H9 (cell line): ENCODE measurements at regions not wholly inside any gene's neighbourhood (a gene's known extent, or its start where the extent isn't known, plus 50 kb on each side); places are given as distances from the start of the nearest gene placed in this dataset.

Experiments used
- DNase-seq: peaks from one replicate; pipeline ENCODE4 v3.0.0-alpha.2; 2017
- H2AFZ ChIP-seq: one replicate; pipeline ENCODE4 v1.6.1; 2013; ENCODE audit warnings: mild to moderate bottlenecking, low read length, control low read depth, moderate library complexity
- H2AK5ac ChIP-seq: 2 replicates; pipeline ENCODE4 v1.6.1; 2013; ENCODE audit warnings: low read length, control low read depth, mixed read lengths; ENCODE audit not compliant: insufficient read length
- H2BK120ac ChIP-seq: one replicate; pipeline ENCODE4 v1.6.1; 2013; ENCODE audit warnings: low read depth, mild to moderate bottlenecking, low read length, control low read depth, inconsistent platforms; ENCODE audit not compliant: poor library complexity, severe bottlenecking
- H2BK12ac ChIP-seq: 2 replicates; pipeline ENCODE4 v1.6.1; 2013; ENCODE audit warnings: low read length, control low read depth, mixed read lengths, low read depth; ENCODE audit not compliant: insufficient read length
- H2BK15ac ChIP-seq: 2 replicates; pipeline ENCODE4 v1.6.1; 2013; ENCODE audit warnings: low read depth, low read length, control low read depth
- H2BK20ac ChIP-seq: one replicate; pipeline ENCODE4 v1.6.1; 2013; ENCODE audit warnings: low read depth, mild to moderate bottlenecking, low read length, control low read depth, inconsistent platforms; ENCODE audit not compliant: poor library complexity, severe bottlenecking
- H2BK5ac ChIP-seq: 2 replicates; pipeline ENCODE4 v1.6.1; 2013; ENCODE audit warnings: low read length, control low read depth, mixed read lengths; ENCODE audit not compliant: insufficient read length
- H3K14ac ChIP-seq: 2 replicates; pipeline ENCODE4 v1.6.1; 2013; ENCODE audit warnings: low read length, control low read depth; ENCODE audit not compliant: insufficient read depth
- H3K18ac ChIP-seq: 2 replicates; pipeline ENCODE4 v1.6.1; 2013; ENCODE audit warnings: low read depth, mild to moderate bottlenecking, mixed read lengths, low read length, control low read depth; ENCODE audit not compliant: insufficient read length
- H3K23ac ChIP-seq: 2 replicates; pipeline ENCODE4 v1.6.1; 2013; ENCODE audit warnings: low read length, control low read depth, mixed read lengths, low read depth; ENCODE audit not compliant: insufficient read length
- H3K23me2 ChIP-seq: 2 replicates; pipeline ENCODE4 v1.6.1; 2013; ENCODE audit warnings: low read depth, mild to moderate bottlenecking, mixed read lengths, low read length, control low read depth; ENCODE audit not compliant: insufficient read length, poor library complexity, severe bottlenecking
- H3K27ac ChIP-seq: 2 replicates; pipeline ENCODE4 v1.5.1; 2013; ENCODE audit warnings: low read length, control low read depth, mixed read lengths, low read depth; ENCODE audit not compliant: insufficient read length
- H3K27me3 ChIP-seq: 2 replicates; pipeline ENCODE4 v1.6.1; 2013; ENCODE audit warnings: low read length, control low read depth, inconsistent platforms; ENCODE audit not compliant: insufficient read depth
- H3K4ac ChIP-seq: 2 replicates; pipeline ENCODE4 v1.6.1; 2013; ENCODE audit warnings: low read depth, mild to moderate bottlenecking, control low read depth, inconsistent platforms, low read length, moderate library complexity
- H3K4me1 ChIP-seq: 2 replicates; pipeline ENCODE4 v1.6.1; 2013; ENCODE audit warnings: low read length, control low read depth, inconsistent platforms; ENCODE audit not compliant: insufficient read depth
- H3K4me2 ChIP-seq: 2 replicates; pipeline ENCODE4 v1.6.1; 2013; ENCODE audit warnings: low read length, control low read depth, mixed read lengths; ENCODE audit not compliant: insufficient read length, insufficient read depth
- H3K56ac ChIP-seq: 2 replicates; pipeline ENCODE4 v1.6.1; 2013; ENCODE audit warnings: low read depth, mild to moderate bottlenecking, mixed read lengths, low read length, control low read depth; ENCODE audit not compliant: insufficient read length
- H3K79me1 ChIP-seq: 2 replicates; pipeline ENCODE4 v1.6.1; 2013; ENCODE audit warnings: low read depth, mild to moderate bottlenecking, moderate library complexity, low read length, control low read depth, inconsistent platforms; ENCODE audit not compliant: insufficient read depth, poor library complexity, severe bottlenecking
- H3K79me2 ChIP-seq: 2 replicates; pipeline ENCODE4 v1.6.1; 2013; ENCODE audit warnings: low read length, control low read depth, inconsistent platforms; ENCODE audit not compliant: insufficient read depth
- H3K9ac ChIP-seq: 2 replicates; pipeline ENCODE4 v1.6.1; 2013; ENCODE audit warnings: low read length, control low read depth, mixed read lengths; ENCODE audit not compliant: insufficient read length; ENCODE audit errors: extremely low read depth
- H3K9me3 ChIP-seq: one replicate; pipeline ENCODE4 v1.6.1; 2013; ENCODE audit warnings: low read depth, low read length, inconsistent platforms; ENCODE audit not compliant: control insufficient read depth
- H3T11ph ChIP-seq: one replicate; pipeline ENCODE4 v1.6.1; 2013; ENCODE audit warnings: mild to moderate bottlenecking, low read length, control low read depth, inconsistent platforms
- H4K20me1 ChIP-seq: one replicate; pipeline ENCODE4 v1.6.1; 2013; ENCODE audit not compliant: control insufficient read depth, insufficient read length, insufficient read depth
- H4K5ac ChIP-seq: 2 replicates; pipeline ENCODE4 v1.6.1; 2013; ENCODE audit warnings: low read depth, mild to moderate bottlenecking, mixed read lengths, low read length, control low read depth; ENCODE audit not compliant: insufficient read length
- H4K8ac ChIP-seq: replicated peaks from 2 replicates; pipeline ENCODE4 v1.6.1; 2013; ENCODE audit warnings: low read length, control low read depth, mixed read lengths, low read depth; ENCODE audit not compliant: insufficient read length
- H4K91ac ChIP-seq: 2 replicates; pipeline ENCODE4 v1.6.1; 2013; ENCODE audit warnings: low read depth, mild to moderate bottlenecking, moderate library complexity, mixed read lengths, low read length, control low read depth; ENCODE audit not compliant: insufficient read length
- H3K27ac Mint-ChIP-seq, 3 experiments: 2 replicates in 2 of 3; 3 replicates in 1 of 3; pipeline ENCODE4 v1.8.0; 2020 to 2021; ENCODE audit warnings: mixed read lengths in 3 of 3, mild to moderate bottlenecking in 1 of 3, moderate library complexity in 1 of 3
- H3K27me3 Mint-ChIP-seq: 2 replicates; pipeline ENCODE4 v1.8.0; 2021; ENCODE audit warnings: low read depth, mild to moderate bottlenecking, moderate library complexity, mixed read lengths
- H3K36me3 Mint-ChIP-seq, 3 experiments: 2 replicates in 2 of 3; 3 replicates in 1 of 3; pipeline ENCODE4 v1.8.0; 2020 to 2021; ENCODE audit warnings: low read depth in 3 of 3, mixed read lengths in 3 of 3; ENCODE audit not compliant: insufficient read depth in 1 of 3
- H3K4me1 Mint-ChIP-seq, 2 experiments: 2 replicates each; pipeline ENCODE4 v1.8.0; 2020; ENCODE audit warnings: mixed read lengths in 2 of 2
- H3K4me3 Mint-ChIP-seq, 2 experiments: 2 replicates in 1 of 2; 3 replicates in 1 of 2; pipeline ENCODE4 v1.8.0; 2020 to 2021; ENCODE audit warnings: mild to moderate bottlenecking in 2 of 2, mixed read lengths in 2 of 2, moderate library complexity in 1 of 2
- H3K9me3 Mint-ChIP-seq, 2 experiments: 2 replicates in 1 of 2; 3 replicates in 1 of 2; pipeline ENCODE4 v1.8.0; 2020; ENCODE audit warnings: mild to moderate bottlenecking in 2 of 2, mixed read lengths in 2 of 2, moderate library complexity in 1 of 2
- CTCF ChIP-seq: fragments of 200-600 bp; sonication (generic); conservative IDR thresholded peaks from 3 replicates; pipeline ENCODE4 v1.8.0; 2021; ENCODE audit warnings: antibody characterized with exemption, mild to moderate bottlenecking
- WGBS: extraction: QIAGEN DNeasy Blood & Tissue Kit; methylation state at CpG from one replicate; pipeline ENCODE4 v1.1.7; 2013; ENCODE audit warnings: missing lambda C conversion rate, low lambda C conversion rate, mixed read lengths; ENCODE audit not compliant: insufficient read length; ENCODE audit errors: extremely low coverage; 5-methylcytosine and 5-hydroxymethylcytosine counted together

GRCh38 chr11:27754035-27755017 lies 54.1 kb upstream of the BDNF start:
- Histone ChIP-seq H4K20me1 (no peaks in the 10 kb centered on the region), H3K4me1 (no peaks in the 10 kb centered on the region), H3K79me2 (no peaks in the 10 kb centered on the region), H3K56ac (no peak overlapping the region), H3K79me1 (no peaks in the 10 kb centered on the region), H3K18ac (no peak overlapping the region), H2BK20ac (no peak overlapping the region), H3K4ac (no peak overlapping the region), H3K9ac (no peak overlapping the region), H2AFZ (no peak overlapping the region), H2BK120ac (no peak overlapping the region), H3K4me2 (no peak overlapping the region), H3K27me3 (no peaks in the 10 kb centered on the region), H4K8ac (no peak overlapping the region), H3K27ac (no peak overlapping the region), H2BK5ac (no peak overlapping the region), H3K23ac (no peak overlapping the region), H4K91ac (no peak overlapping the region), H2BK12ac (no peak overlapping the region), H2BK15ac (no peak overlapping the region), H4K5ac (no peak overlapping the region), H3T11ph (no peak overlapping the region), H3K23me2 (no peaks in the 10 kb centered on the region), H3K9me3 (no peaks in the 10 kb centered on the region), H3K14ac (no peak overlapping the region), H2AK5ac (no peak overlapping the region)
- no CpG with 5 or more reads among the region's 13 CpGs for WGBS
- Mint-ChIP-seq H3K9me3 (no peaks in the 10 kb centered on the region), H3K4me1 (no peaks in the 10 kb centered on the region; a peak in 1 of 4 replicates), H3K27ac (no peak overlapping the region), H3K27me3 (peaks cover 16% of the 10 kb centered on the region), H3K4me3 (no peak overlapping the region), H3K36me3 (no peaks in the 10 kb centered on the region)
- no peak for TF ChIP-seq CTCF
- no peak for DNase-seq
